ENCODE measurements at regions not wholly inside any gene's neighbourhood (a gene's known extent, or its start where the extent isn't known, plus 50 kb on each side); places are given as distances from the start of the nearest gene placed in this dataset.

GRCh38 chr2:222058819-222059445 is 239.9 kb downstream of the PAX3 start:
- no peak for FAIRE-seq

DNA sequence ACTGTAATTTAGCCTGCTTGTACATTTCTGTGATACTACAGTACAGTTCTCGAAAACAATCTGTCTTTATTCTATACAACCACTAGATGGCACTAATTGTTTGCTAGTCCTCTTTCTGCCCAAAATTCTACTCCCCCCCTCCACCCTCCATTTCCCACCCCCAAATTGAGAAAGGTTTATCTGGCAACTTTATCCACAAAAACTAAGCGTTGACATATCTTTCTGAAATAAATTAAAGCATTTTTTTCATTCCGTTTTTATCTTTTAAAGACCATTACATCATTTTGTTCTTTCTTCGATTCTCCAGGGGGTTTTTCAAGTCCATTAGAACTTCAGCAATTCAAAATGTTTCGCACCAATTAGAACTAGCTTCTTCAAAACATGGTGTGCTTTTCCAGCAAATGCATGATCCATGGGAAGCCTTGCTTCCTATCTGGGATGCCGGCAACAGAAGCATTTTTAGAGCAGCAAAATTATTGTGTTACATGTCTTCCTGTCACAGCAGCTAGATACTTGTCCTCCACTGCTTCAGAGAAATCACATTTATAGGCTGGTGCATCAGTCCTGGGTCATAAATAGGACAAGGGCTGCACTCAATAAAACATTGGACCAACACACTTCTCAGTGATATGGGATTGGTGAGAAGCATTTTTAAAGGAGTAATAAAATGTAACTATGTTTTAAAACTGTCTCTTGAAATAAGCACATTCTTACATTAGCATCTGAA is 241.3 kb downstream of the PAX3 start:
- FAIRE-seq: peak; percentile 93

DNA sequence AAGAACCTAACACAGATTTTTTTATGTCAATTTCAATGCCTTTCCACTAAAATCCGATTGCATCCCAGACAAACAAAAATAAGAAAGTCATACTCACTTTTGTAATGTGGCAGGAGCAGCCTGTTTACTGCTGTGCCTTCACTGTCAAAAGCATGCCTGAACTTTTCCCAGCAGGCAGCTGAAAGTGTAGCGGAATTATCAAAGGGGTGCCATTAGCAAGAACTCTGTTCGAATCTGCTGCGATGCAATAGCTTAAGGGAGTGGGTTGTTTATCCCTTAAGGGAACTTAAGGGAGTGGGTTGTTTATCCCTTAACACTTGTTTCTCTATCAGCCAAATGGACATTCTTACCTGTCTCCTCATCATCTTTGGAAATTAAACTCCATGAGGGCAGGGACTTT is 243.5 kb downstream of the PAX3 start:
- no peak for FAIRE-seq

DNA sequence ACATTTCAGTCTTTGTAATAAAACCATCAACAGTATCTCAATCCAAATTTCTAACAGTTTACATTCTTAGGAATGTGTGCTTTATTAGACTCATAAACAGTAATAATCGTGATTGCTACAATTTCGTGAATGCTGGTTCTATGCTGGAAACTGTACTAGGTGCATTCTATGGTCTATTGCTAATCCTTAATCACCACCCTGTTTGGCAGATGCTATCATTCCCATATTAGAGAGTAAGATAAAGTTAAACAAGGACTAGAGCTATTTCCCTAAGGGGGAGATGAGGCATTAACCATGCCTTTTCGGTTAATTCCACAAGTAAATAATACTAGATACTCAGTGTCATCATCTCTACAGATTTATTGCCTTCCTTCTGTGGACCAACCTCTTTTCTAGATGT is 244.0 kb downstream of the PAX3 start:
- no peak for FAIRE-seq

- FAIRE-seq: no peak
These were observed 245.8 kb downstream of the PAX3 start for GRCh38 chr2:222052934-222053367.

- no peak for FAIRE-seq
These were observed 247.8 kb downstream of the PAX3 start for GRCh38 chr2:222050981-222051380.

DNA sequence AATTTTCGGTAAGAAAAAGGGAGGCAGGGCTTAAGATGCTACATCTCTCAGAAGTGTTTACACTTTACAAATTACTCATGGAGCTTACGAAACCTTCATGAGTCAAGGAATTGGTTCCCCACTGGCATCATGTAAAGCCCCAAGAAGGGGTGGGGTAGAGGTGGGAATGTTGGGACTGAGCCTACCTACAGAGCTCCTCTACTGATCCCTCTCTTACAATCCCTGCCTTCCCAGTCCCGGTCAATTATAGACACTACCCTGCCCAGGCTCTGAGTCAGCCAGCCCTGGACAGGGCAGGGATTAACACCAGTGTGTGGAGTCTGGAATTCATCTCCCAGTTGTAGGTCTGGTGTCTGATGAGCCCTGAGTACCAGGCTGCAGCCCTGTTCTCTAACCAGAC is 248.9 kb downstream of the PAX3 start:
- FAIRE-seq: no peak

- no peak for FAIRE-seq
These were observed 254.9 kb downstream of the PAX3 start for GRCh38 chr2:222043897-222044296.

GRCh38 chr2:222042666-222043065 is 256.1 kb downstream of the PAX3 start:
- no peak for FAIRE-seq

- no peak for FAIRE-seq
These were observed 258.5 kb downstream of the PAX3 start for GRCh38 chr2:222040333-222040732.

- FAIRE-seq: no peak
These were observed 259.0 kb downstream of the PAX3 start for GRCh38 chr2:222039821-222040220.

DNA sequence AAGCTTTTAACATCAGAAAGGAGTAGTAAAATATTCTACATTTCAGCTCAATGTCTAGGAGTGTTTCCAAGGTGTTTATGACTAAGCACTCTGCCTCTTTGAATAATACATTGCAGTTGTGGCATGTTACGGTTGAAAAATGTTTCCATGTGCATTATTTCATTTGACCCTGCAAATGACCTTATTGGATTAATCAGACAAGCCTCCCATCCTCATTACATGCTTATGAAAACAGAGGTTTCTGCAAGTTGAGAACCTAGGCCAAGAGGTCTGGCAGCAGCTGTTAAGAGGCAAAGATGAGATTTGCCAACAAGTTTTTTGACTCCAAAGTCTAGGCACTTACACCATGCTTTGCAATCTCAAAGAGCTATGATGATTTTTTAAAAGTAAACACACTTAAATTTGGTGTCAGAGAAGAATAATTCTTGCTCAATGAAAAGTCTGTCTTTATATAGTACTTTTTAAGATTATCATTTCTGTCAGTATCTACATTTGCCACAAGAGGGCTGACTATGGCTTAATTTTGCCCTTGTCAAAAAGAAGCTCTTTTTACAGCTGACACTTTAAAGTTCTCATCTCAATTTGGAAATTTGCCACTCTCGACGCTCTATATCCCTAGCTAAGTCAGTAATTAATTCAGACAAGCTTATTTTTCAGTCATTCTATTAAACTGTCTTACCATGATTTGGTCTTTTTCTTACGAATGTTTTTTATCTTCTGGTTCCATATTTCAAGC is 260.6 kb downstream of the PAX3 start:
- FAIRE-seq: no peak

GRCh38 chr2:222037211-222037610 is 261.6 kb downstream of the PAX3 start:
- FAIRE-seq: no peak

DNA sequence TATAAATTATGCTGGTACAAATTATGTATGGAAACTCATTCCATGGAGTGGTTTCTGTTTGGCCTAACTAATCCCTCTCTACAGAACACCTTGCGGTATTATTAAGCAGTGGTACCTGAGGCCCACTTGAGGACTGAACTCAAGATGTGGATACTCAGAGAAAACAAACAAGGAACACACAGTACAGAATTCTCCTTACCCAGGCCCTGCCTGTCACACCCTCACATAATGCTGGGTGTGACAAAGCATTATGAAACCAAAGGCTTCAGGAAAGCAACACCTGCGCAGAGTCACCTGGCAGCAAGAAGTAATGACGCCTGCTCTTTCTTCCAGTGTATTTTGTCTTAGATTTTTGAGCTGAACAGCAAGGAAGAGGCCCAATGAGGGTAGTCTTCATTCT is 264.7 kb downstream of the PAX3 start:
- FAIRE-seq: no peak

GRCh38 chr2:222033541-222033940 is 265.3 kb downstream of the PAX3 start:
- no peak for FAIRE-seq

- FAIRE-seq: no peak
These were observed 272.9 kb downstream of the PAX3 start for GRCh38 chr2:222025881-222026271.

GRCh38 chr2:222024932-222025880 is 273.6 kb downstream of the PAX3 start:
- FAIRE-seq: peak; percentile 27

DNA sequence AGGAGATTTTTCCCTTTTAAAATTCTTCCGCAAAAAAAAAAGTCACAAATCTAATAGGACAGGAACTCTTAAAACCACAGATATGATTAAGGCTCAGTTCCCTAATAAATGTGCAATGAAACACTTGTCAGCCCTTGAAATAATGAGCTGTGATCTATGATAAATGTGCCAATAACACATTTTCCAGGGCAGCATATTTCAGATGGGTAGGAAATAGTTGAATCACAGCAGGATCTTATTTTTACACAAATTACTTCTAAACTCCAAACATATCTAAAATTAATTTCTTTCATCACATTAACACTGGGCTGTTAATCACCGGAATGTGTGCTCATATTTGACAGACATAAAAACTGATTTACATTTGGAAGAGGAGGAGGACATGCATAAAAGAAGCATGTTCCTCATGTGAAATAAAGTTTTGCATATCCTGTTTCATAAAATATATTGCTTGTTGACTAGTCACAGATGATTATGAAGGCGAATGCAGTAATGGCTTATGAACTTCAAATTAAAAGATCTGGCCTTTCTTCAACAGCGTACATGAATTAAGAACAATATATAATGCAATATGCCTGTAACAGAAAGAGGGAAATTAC is 281.4 kb downstream of the PAX3 start:
- FAIRE-seq: no peak

DNA sequence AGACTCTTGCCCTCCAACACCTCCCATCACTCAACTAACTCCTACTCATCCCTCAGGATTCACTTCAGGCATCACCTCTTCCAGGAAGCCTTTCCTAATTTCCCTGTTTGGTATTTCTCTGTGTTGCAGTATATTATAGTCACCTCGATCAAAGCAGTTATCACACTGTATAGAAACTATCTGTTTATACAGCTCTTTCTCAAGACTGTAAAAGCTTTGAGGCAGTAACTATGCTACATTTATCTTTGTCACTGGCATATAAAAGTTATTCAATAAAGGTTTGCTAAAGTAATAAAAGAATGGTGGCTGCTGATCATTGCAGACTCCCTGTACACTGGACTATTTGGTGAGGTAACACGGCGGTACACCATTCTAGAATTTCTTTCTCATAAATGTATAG is 284.9 kb downstream of the PAX3 start:
- no peak for FAIRE-seq

DNA sequence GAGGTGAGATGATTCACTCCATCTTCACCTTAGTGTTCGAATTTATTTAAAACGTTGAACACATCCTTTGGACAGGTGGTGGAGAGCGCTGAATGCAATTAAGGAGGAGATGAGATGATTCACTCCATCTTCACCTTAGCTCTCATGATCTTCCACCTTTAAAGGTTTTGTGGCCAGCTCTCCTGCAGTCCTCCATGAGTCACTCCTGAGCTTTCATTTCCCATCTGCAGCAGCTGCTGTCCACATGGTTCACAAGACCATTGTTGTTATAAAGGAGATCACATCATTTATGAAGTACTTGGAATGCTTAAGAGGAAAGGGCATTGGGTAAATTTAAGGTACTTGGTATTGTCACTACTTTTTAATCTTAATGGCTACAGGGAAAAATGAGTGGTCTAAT is 298.5 kb downstream of the PAX3 start:
- FAIRE-seq: no peak

DNA sequence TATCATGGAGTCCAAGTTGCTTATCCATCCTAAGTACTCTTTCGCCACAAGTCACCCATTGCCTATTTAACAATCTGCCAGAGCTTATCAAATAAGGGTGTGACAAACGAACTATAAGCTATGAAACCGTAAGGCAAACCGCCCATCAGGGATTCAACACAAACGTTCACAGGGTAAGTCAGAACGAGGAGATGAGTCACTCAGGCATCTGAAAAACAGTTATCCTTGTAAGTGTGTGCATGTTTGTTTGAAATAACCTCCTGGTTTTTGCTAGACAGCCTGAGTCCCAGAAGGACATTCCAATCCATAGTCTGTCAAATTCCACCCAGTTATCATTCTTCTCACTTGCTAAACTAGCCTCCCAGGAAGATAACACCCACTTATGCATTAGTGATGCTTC is 299.1 kb downstream of the PAX3 start:
- FAIRE-seq: no peak

- no peak for FAIRE-seq
These were observed 299.6 kb downstream of the PAX3 start for GRCh38 chr2:221999166-221999565.

GRCh38 chr2:221997683-221998082 is 301.1 kb downstream of the PAX3 start:
- FAIRE-seq: no peak
